Type B pancreatic cell (in vitro differentiated cells): ENCODE measurements at regions not wholly inside any gene's neighbourhood (a gene's known extent, or its start where the extent isn't known, plus 50 kb on each side); places are given as distances from the start of the nearest gene placed in this dataset.

ENCODE experiments used
- DNase-seq: peaks from one replicate; pipeline ENCODE4 v3.0.0; 2021; ENCODE audit warnings: mixed read lengths; ENCODE audit not compliant: unreplicated experiment; ENCODE audit errors: extremely low spot score
- H3K27ac Mint-ChIP-seq: 2 replicates; pipeline ENCODE4 v1.8.0; 2021; ENCODE audit warnings: mild to moderate bottlenecking, mixed read lengths
- H3K27me3 Mint-ChIP-seq: 2 replicates; pipeline ENCODE4 v1.8.0; 2021; ENCODE audit warnings: mixed read lengths
- H3K36me3 Mint-ChIP-seq: 2 replicates; pipeline ENCODE4 v1.8.0; 2021; ENCODE audit warnings: mixed read lengths
- H3K4me1 Mint-ChIP-seq: one replicate; pipeline ENCODE4 v1.8.0; 2021; ENCODE audit warnings: mixed read lengths; ENCODE audit not compliant: unreplicated experiment
- H3K4me3 Mint-ChIP-seq: 2 replicates; pipeline ENCODE4 v1.8.0; 2021; ENCODE audit warnings: mild to moderate bottlenecking, mixed read lengths
- H3K9me3 Mint-ChIP-seq: 2 replicates; pipeline ENCODE4 v1.8.0; 2021; ENCODE audit warnings: mixed read lengths
- CTCF ChIP-seq: fragments of 200-600 bp; sonication (generic); conservative IDR thresholded peaks from 2 replicates; pipeline ENCODE4 v1.5.0; 2021; ENCODE audit warnings: antibody characterized with exemption, mild to moderate bottlenecking

GRCh38 chr5:124089578-124089977, 577.6 kb downstream of the CSNK1G3 start:
- H3K9me3 Mint-ChIP-seq: peaks cover 4% of the 10 kb centered on the region
- DNase-seq: no peak
- no peak overlapping the region for H3K4me3 Mint-ChIP-seq

GRCh38 chr5:124088289-124089032, 576.5 kb downstream of the CSNK1G3 start:
- peaks cover 24% of the 10 kb centered on the region for H3K4me1 Mint-ChIP-seq
- peaks cover 4% of the 10 kb centered on the region for H3K9me3 Mint-ChIP-seq
- H3K4me3 Mint-ChIP-seq: no peak overlapping the region
- H3K36me3 Mint-ChIP-seq: no peaks in the 10 kb centered on the region
- no peak for TF ChIP-seq CTCF
- peaks cover 6% of the 10 kb centered on the region for H3K27me3 Mint-ChIP-seq
- H3K27ac Mint-ChIP-seq: no peak overlapping the region
- DNase-seq: no peak

More at GRCh38 chr5:124089578-124089977, 577.6 kb downstream of the CSNK1G3 start:
- Mint-ChIP-seq H3K27me3 (peaks cover 3% of the 10 kb centered on the region), H3K36me3 (no peaks in the 10 kb centered on the region), H3K27ac (no peak overlapping the region), H3K4me1 (peaks cover 24% of the 10 kb centered on the region)
- no peak for TF ChIP-seq CTCF

- no peaks in the 10 kb centered on the region for H3K36me3 Mint-ChIP-seq
- TF ChIP-seq CTCF: no peak
- peaks cover 4% of the 10 kb centered on the region for H3K9me3 Mint-ChIP-seq
- H3K27ac Mint-ChIP-seq: no peak overlapping the region
- H3K4me1 Mint-ChIP-seq: peaks cover 24% of the 10 kb centered on the region
- no peak for DNase-seq
- peaks cover 6% of the 10 kb centered on the region for H3K27me3 Mint-ChIP-seq
- no peak overlapping the region for H3K4me3 Mint-ChIP-seq
Measured at GRCh38 chr5:124087752-124088151, 575.8 kb downstream of the CSNK1G3 start.

GRCh38 chr5:124080256-124080655, 568.3 kb downstream of the CSNK1G3 start:
- peaks cover 6% of the 10 kb centered on the region for H3K9me3 Mint-ChIP-seq
- H3K36me3 Mint-ChIP-seq: no peaks in the 10 kb centered on the region
- no peak for TF ChIP-seq CTCF
- H3K4me3 Mint-ChIP-seq: no peak overlapping the region
- peaks cover 4% of the 10 kb centered on the region for H3K4me1 Mint-ChIP-seq
- H3K27ac Mint-ChIP-seq: no peak overlapping the region
- peaks cover 9% of the 10 kb centered on the region for H3K27me3 Mint-ChIP-seq
- DNase-seq: no peak

- Mint-ChIP-seq H3K27ac (no peak overlapping the region), H3K4me3 (no peak overlapping the region), H3K9me3 (peaks cover 6% of the 10 kb centered on the region), H3K4me1 (peaks cover 4% of the 10 kb centered on the region), H3K36me3 (no peaks in the 10 kb centered on the region), H3K27me3 (peaks cover 9% of the 10 kb centered on the region)
- no peak for DNase-seq
- TF ChIP-seq CTCF: no peak
Measured at GRCh38 chr5:124079062-124079461, 567.1 kb downstream of the CSNK1G3 start.
